Thyroid gland (tissue), 4 donors: ENCODE measurements at regions not wholly inside any gene's neighbourhood (a gene's known extent, or its start where the extent isn't known, plus 50 kb on each side); places are given as distances from the start of the nearest gene placed in this dataset.

Experiments used
- POLR2A ChIP-seq, 2 donors: fragments of 450-650 bp; IDR thresholded peaks; one replicate each; pipeline ENCODE4 v1.6.1; 2017; ENCODE audit warnings: antibody characterized with exemption in 2 of 2, mild to moderate bottlenecking in 2 of 2, moderate library complexity in 1 of 2
- TF ChIP-seq, protein P1 (sequence below), 6 experiments: fragments of 200-600 bp in 3 of 6; fragments of 450-650 bp in 3 of 6; sonication (generic) in 3 of 6; IDR thresholded peaks; one replicate each; pipeline ENCODE4 v1.5.1; 2016 to 2019; ENCODE audit warnings: antibody characterized with exemption in 6 of 6, mild to moderate bottlenecking in 2 of 6, inconsistent platforms in 1 of 6, moderate library complexity in 1 of 6

DNA sequence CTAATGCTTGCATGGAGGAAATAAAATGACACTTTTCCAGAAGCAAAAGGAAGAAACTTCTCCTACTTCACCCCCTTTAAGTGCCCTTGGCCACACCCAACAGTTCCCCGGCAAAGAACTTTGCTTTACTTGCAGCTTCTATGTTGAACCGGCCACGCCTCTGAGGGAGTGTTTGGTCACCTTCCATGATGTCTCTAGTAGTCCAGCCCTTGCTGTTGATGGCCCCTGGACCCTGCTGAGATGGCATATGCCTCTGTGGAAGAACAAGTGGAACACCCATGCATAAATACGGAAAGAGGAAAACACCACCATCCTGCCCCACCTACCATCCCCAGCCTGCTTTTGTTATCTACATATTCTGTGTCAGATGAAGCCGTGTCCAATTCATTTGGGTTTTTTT is 218.3 kb upstream of the POU3F3 start:
- TF ChIP-seq POLR2A (IDR thresholded peaks at IDR 0.05), result no peak
- TF ChIP-seq, protein P1, sequence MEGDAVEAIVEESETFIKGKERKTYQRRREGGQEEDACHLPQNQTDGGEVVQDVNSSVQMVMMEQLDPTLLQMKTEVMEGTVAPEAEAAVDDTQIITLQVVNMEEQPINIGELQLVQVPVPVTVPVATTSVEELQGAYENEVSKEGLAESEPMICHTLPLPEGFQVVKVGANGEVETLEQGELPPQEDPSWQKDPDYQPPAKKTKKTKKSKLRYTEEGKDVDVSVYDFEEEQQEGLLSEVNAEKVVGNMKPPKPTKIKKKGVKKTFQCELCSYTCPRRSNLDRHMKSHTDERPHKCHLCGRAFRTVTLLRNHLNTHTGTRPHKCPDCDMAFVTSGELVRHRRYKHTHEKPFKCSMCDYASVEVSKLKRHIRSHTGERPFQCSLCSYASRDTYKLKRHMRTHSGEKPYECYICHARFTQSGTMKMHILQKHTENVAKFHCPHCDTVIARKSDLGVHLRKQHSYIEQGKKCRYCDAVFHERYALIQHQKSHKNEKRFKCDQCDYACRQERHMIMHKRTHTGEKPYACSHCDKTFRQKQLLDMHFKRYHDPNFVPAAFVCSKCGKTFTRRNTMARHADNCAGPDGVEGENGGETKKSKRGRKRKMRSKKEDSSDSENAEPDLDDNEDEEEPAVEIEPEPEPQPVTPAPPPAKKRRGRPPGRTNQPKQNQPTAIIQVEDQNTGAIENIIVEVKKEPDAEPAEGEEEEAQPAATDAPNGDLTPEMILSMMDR (IDR thresholded peaks at IDR 0.05), result no peak
